Activated CD8-positive, alpha-beta T cell treated with anti-CD3 and anti-CD28 coated beads, Interleukin-2, amount 10 ng/mL, durations not matched to agents 7 days and 5 days (primary cell): ENCODE measurements at regions not wholly inside any gene's neighbourhood (a gene's known extent, or its start where the extent isn't known, plus 50 kb on each side); places are given as distances from the start of the nearest gene placed in this dataset.

Experiments used
- ATAC-seq: fragments of 150-1000 bp; cut with Tn5 transposase; one replicate; pipeline ENCODE4 v1.10.0; 2021; ENCODE audit warnings: moderate library complexity
- CTCF ChIA-PET: fragments of 350-600 bp; sonication (Branson Sonifier 250); formaldehyde crosslinking; loops from one replicate; lab custom pipeline; 2021; ENCODE audit warnings: antibody characterized with exemption; lab: Charles Lee
- POLR2A ChIA-PET: fragments of 350-600 bp; sonication (Branson Sonifier 250); formaldehyde crosslinking; loops from one replicate; lab custom pipeline; 2021; ENCODE audit warnings: antibody characterized with exemption; lab: Charles Lee
- DNase-seq: peaks from one replicate; pipeline ENCODE4 v3.0.0-alpha.2; 2020
- H3K27ac Mint-ChIP-seq: one replicate; pipeline ENCODE4 v1.8.0; 2021; ENCODE audit warnings: mild to moderate bottlenecking, mixed read lengths
- H3K27me3 Mint-ChIP-seq: one replicate; pipeline ENCODE4 v1.8.0; 2021; ENCODE audit warnings: low read depth, mixed read lengths
- H3K36me3 Mint-ChIP-seq: one replicate; pipeline ENCODE4 v1.8.0; 2021; ENCODE audit warnings: low read depth, mixed read lengths
- H3K4me1 Mint-ChIP-seq: one replicate; pipeline ENCODE4 v1.8.0; 2021; ENCODE audit warnings: low read depth, mixed read lengths
- H3K4me3 Mint-ChIP-seq: one replicate; pipeline ENCODE4 v1.8.0; 2021; ENCODE audit warnings: mild to moderate bottlenecking, mixed read lengths
- H3K9me3 Mint-ChIP-seq: one replicate; pipeline ENCODE4 v1.8.0; 2022; ENCODE audit warnings: mixed read lengths; ENCODE audit not compliant: insufficient read depth

DNA sequence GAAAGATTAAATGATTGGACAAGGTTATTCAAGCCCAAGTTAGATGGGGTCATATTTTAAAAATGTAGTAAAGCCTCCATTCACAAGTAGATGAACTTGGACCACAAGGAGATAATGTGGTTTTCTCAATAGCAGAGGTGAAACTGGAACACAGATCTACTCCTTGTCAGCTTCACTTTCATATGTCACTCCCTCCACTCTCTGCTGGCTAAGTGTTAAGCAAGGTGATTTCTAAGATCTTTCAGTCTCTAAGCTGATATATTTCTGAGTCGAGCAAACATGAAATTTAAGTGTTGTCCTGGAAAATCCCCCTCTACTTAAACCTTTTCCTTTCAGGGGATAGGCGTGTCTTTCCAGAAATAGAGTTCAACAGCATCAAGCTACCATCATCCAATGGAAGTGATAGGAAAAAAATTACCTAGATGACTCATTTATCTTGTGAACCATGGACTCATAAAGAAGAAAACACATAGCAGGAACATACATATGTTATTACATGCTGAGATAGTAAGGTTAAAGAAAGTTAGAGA, 275.0 kb downstream of the PTEN start:
- CTCF ChIA-PET = interaction anchor here (0.9 to 1.6 kb wide), 3 partner anchors 133 to 287 kb away, joined by 3 to 5 read pairs (median 4); no protein-coding TSS in a partner anchor
- Mint-ChIP-seq H3K36me3 (no peaks in the 10 kb centered on the region), H3K9me3 (no peaks in the 10 kb centered on the region), H3K4me1 (peaks cover 14% of the 10 kb centered on the region), H3K4me3 (no peak overlapping the region), H3K27me3 (no peaks in the 10 kb centered on the region), H3K27ac (no peak overlapping the region)
- POLR2A ChIA-PET = no interaction called here
- DNase-seq (no peak), ATAC-seq (peak; percentile 79)

GRCh38 chr10:88147000-88147798, 283.8 kb downstream of the PTEN start:
- CTCF ChIA-PET = no interaction called here

GRCh38 chr10:88149906-88150305, 286.5 kb downstream of the PTEN start:
- no peaks in the 10 kb centered on the region for H3K27me3 Mint-ChIP-seq
- CTCF ChIA-PET = no interaction called here
- peaks cover 7% of the 10 kb centered on the region for H3K9me3 Mint-ChIP-seq
- H3K4me1 Mint-ChIP-seq = peaks cover 17% of the 10 kb centered on the region
- H3K4me3 Mint-ChIP-seq = no peak overlapping the region
- no peak overlapping the region for H3K27ac Mint-ChIP-seq
- DNase-seq (no peak), ATAC-seq (no peak)
- H3K36me3 Mint-ChIP-seq = peaks cover 15% of the 10 kb centered on the region
- POLR2A ChIA-PET = no interaction called here

More at GRCh38 chr10:88147000-88147798, 283.8 kb downstream of the PTEN start:
- no peak for ATAC-seq
- Mint-ChIP-seq H3K9me3 (peaks cover 5% of the 10 kb centered on the region), H3K36me3 (peaks cover 6% of the 10 kb centered on the region), H3K27ac (no peak overlapping the region), H3K4me3 (no peak overlapping the region), H3K4me1 (peaks cover 5% of the 10 kb centered on the region), H3K27me3 (no peaks in the 10 kb centered on the region)
- DNase-seq = no peak
- POLR2A ChIA-PET = no interaction called here

GRCh38 chr10:88150339-88150738, 286.9 kb downstream of the PTEN start:
- Mint-ChIP-seq H3K27me3 (no peaks in the 10 kb centered on the region), H3K4me1 (peaks cover 17% of the 10 kb centered on the region), H3K36me3 (peaks cover 15% of the 10 kb centered on the region), H3K27ac (no peak overlapping the region), H3K4me3 (no peak overlapping the region), H3K9me3 (peaks cover 7% of the 10 kb centered on the region)
- POLR2A ChIA-PET = no interaction called here
- ATAC-seq (no peak), DNase-seq (no peak)
- CTCF ChIA-PET = no interaction called here

- no peak overlapping the region for H3K4me3 Mint-ChIP-seq
- H3K4me1 Mint-ChIP-seq = peaks cover 19% of the 10 kb centered on the region
- peaks cover 7% of the 10 kb centered on the region for H3K9me3 Mint-ChIP-seq
- peak; percentile 96 for ATAC-seq
- peak overlapping the region; percentile 88 for H3K27ac Mint-ChIP-seq
- ChIA-PET POLR2A (interaction anchor here (0.8 kb wide), 1 partner anchor 290 kb away, joined by 3 read pairs; the partner anchor contains the start of genes KLLN and PTEN), CTCF (interaction anchor here (1.1 to 1.5 kb wide), 2 partner anchors 14 to 36 kb away, joined by 3 to 6 read pairs; no protein-coding TSS in a partner anchor)
- peak; percentile 67 for DNase-seq
- H3K27me3 Mint-ChIP-seq = no peaks in the 10 kb centered on the region
- H3K36me3 Mint-ChIP-seq = peaks cover 15% of the 10 kb centered on the region
Measured at GRCh38 chr10:88152728-88153133, 289.3 kb downstream of the PTEN start.

DNA sequence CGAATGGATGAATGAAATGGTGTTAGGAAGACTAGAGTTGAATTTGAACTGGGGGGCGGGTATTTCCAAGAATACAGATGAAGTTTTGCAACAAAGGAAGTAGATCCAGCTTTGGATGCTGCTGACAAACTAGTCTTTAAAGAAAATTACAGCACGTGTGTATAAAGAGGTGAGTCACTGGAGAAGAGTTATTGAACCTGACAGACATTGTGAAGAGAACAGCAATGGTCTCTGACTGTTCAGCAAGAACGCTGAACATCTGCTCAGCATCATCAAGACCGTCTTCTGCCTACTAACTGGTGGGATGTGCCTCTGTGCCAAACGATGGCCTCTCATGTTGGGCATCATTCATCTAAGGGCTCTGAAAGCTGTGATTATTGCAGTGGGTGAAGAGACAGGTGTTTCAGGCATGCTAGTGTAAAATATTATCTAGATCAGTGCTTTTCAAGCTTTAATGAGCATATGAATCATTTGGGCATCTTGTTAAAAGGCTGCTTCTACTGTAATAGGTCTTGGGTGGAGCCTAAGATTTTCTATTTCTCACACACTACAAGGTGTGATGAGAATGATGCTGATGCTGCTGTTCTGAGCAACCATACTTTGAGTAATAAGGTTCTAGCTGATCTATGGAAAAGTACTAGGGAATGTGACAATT, 291.3 kb downstream of the PTEN start:
- CTCF ChIA-PET = no interaction called here
- DNase-seq = no peak
- no peak overlapping the region for H3K27ac Mint-ChIP-seq
- H3K4me1 Mint-ChIP-seq = peaks cover 25% of the 10 kb centered on the region
- ATAC-seq = no peak
- POLR2A ChIA-PET = no interaction called here
- H3K4me3 Mint-ChIP-seq = no peak overlapping the region
- H3K9me3 Mint-ChIP-seq = peaks cover 7% of the 10 kb centered on the region
- H3K27me3 Mint-ChIP-seq = no peaks in the 10 kb centered on the region
- H3K36me3 Mint-ChIP-seq = peaks cover 15% of the 10 kb centered on the region

DNA sequence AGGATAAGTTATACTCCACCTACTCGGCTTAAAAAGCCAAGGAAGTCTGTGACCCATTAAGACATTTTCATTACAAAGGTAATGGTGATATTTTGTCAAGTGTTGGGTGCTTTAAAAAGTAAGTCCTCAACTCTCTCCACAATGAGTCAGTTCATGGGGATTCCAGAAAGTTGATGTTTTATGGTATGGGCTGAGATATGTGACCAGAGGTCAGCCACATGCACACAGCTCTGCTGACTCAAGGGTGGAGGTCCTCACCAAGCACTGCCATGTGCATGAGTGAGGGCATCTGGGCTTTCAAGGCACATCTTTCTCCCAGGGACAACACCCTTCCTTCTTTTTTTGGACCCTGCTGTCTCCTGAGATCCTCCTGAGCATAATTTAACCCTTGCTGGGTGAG, 292.9 kb downstream of the PTEN start:
- ATAC-seq = no peak
- POLR2A ChIA-PET = interaction anchor here (0.6 kb wide), 1 partner anchor 14 kb away, joined by 3 read pairs; no protein-coding TSS in a partner anchor
- peaks cover 15% of the 10 kb centered on the region for H3K36me3 Mint-ChIP-seq

GRCh38 chr10:88157981-88158465, 294.6 kb downstream of the PTEN start:
- H3K4me3 Mint-ChIP-seq = no peak overlapping the region
- ChIA-PET POLR2A (no interaction called here), CTCF (no interaction called here)
- DNase-seq (no peak), ATAC-seq (no peak)
- H3K9me3 Mint-ChIP-seq = no peaks in the 10 kb centered on the region
- H3K4me1 Mint-ChIP-seq = peaks cover 17% of the 10 kb centered on the region
- H3K27me3 Mint-ChIP-seq = no peaks in the 10 kb centered on the region
- H3K27ac Mint-ChIP-seq = no peak overlapping the region
- H3K36me3 Mint-ChIP-seq = peaks cover 4% of the 10 kb centered on the region

More for the DNA sequence above, 292.9 kb downstream of the PTEN start:
- H3K4me3 Mint-ChIP-seq = no peak overlapping the region
- no peak overlapping the region for H3K27ac Mint-ChIP-seq
- no peaks in the 10 kb centered on the region for H3K27me3 Mint-ChIP-seq
- H3K4me1 Mint-ChIP-seq = peaks cover 25% of the 10 kb centered on the region
- CTCF ChIA-PET = interaction anchor here (0.6 kb wide), 1 partner anchor 47 kb away, joined by 3 read pairs; no protein-coding TSS in a partner anchor
- peaks cover 7% of the 10 kb centered on the region for H3K9me3 Mint-ChIP-seq
- DNase-seq = no peak

- CTCF ChIA-PET = no interaction called here
- POLR2A ChIA-PET = no interaction called here
- H3K4me3 Mint-ChIP-seq = no peak overlapping the region
- no peak for ATAC-seq
- H3K36me3 Mint-ChIP-seq = no peaks in the 10 kb centered on the region
- H3K27ac Mint-ChIP-seq = no peak overlapping the region
- H3K9me3 Mint-ChIP-seq = no peaks in the 10 kb centered on the region
- no peak for DNase-seq
- peaks cover 14% of the 10 kb centered on the region for H3K4me1 Mint-ChIP-seq
- no peaks in the 10 kb centered on the region for H3K27me3 Mint-ChIP-seq
Measured at GRCh38 chr10:88158526-88159122, 295.2 kb downstream of the PTEN start.

DNA sequence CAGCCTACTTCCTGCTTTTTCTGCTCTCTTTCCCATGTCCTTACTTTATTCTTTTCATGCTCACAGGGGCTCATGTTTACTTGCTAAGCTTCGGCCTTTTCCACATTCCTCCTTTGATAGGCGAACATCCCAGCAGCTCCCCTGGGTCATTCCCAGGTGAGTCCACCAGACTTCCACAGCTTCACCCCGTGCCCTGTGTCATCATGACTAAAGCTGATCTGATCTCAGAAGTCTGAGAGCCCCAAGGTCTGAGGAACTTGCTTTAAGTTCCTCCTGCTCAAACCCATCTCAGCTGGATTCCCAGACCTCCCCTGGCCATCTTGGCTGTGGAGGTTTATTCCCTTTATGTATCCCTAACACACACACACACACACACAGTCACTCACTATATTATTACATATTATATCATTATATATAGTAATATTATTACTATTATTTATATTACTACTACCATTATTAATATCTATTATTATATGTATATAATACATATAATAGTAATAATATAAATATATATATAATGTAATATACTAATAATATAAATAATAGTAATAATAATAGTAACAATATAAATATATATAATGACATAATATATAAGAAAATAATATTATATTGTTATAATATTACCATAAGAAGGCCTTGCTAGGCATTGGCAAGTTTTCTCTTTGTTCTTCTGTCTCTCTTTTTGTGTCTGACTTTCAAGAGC, 295.9 kb downstream of the PTEN start:
- Mint-ChIP-seq H3K9me3 (no peaks in the 10 kb centered on the region), H3K4me1 (peaks cover 14% of the 10 kb centered on the region), H3K27ac (no peak overlapping the region), H3K27me3 (no peaks in the 10 kb centered on the region), H3K36me3 (no peaks in the 10 kb centered on the region), H3K4me3 (no peak overlapping the region)
- ATAC-seq (no peak), DNase-seq (no peak)
- ChIA-PET CTCF (interaction anchor here (0.7 kb wide), 1 partner anchor 393 kb away, joined by 3 read pairs; no protein-coding TSS in a partner anchor), POLR2A (interaction anchor here (0.6 kb wide), 1 partner anchor 41 kb away, joined by 8 read pairs; no protein-coding TSS in a partner anchor)

DNA sequence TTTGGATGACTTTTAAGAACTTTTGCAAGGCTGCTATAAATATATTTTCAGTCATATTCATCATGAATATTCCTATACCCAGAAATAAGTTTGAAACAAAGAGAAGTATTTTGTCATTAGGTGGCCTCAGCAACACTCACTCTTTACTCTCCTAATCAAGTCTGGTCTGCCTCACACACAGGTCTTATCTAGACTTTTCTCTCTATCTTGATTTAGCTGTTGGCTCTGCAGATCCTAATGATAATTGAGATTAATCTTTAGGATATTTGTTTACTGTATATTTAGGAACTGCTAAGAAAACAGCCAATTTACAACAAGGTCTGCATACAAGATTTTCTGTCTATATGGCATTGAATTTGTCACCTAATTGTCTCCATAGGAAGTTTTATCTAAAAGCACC, 297.6 kb downstream of the PTEN start:
- no peak for DNase-seq
- Mint-ChIP-seq H3K27me3 (no peaks in the 10 kb centered on the region), H3K4me1 (peaks cover 14% of the 10 kb centered on the region), H3K4me3 (no peak overlapping the region), H3K27ac (no peak overlapping the region), H3K36me3 (no peaks in the 10 kb centered on the region), H3K9me3 (no peaks in the 10 kb centered on the region)
- ATAC-seq = no peak
- POLR2A ChIA-PET = no interaction called here
- CTCF ChIA-PET = interaction anchor here (0.6 kb wide), 1 partner anchor 44 kb away, joined by 3 read pairs; no protein-coding TSS in a partner anchor
